Middle frontal gyrus (tissue), 1 donor: ENCODE measurements at regions not wholly inside any gene's neighbourhood (a gene's known extent, or its start where the extent isn't known, plus 50 kb on each side); places are given as distances from the start of the nearest gene placed in this dataset.
"Not testable (repeated sequence)": the region's sequence is repeated elsewhere in the genome, so short reads cannot be mapped to it uniquely, and the experiment has no call there.

Source experiments
- DNase-seq: peaks from one replicate; pipeline ENCODE4 v3.0.0-alpha.2; 2015; ENCODE audit warnings: low spot score; ENCODE audit errors: extremely low spot score

DNA sequence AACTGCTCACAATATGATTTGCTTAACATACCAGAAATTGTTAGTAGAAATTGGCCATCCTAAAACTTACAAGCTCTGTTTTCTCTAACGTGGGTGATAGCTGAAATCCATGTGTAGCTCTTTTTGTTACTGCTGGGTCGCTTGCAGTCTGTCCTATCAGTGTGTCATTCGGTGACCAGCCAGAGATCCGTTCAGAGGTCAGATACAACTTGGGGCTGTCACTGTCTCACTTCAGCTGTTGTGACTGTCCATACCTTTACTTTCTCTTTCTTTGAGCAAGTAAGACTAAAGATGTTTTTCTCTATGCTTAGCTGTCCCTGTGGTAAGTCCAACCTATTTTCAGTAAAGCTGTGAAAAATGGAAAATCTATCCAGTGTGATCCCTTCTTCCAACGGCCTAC, 282.9 kb upstream of the KCNH7 start:
- DNase-seq = no peak

DNA sequence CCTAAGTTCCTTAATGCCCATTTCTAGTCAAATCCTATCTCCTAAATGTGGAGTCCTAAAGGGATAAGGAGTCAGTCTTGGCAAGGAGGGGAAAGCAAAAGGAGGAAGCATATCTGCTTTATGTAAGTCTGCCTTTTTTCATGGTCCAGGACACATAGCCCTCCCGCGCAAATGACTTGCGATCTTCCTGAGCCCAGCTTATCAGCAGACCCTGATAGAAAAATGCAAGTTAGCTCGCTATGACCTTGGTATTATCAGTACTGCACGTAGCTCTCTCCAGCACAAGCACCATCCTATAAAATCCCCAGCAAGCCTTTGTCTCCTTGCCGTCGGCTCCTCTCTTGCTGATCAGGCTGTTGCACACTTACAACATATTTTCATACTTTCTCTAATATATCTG, 281.4 kb upstream of the KCNH7 start:
- no peak for DNase-seq

GRCh38 chr2:163086940-163087339, 248.4 kb upstream of the KCNH7 start:
- DNase-seq = no peak

GRCh38 chr2:163085366-163086024, 246.9 kb upstream of the KCNH7 start:
- not testable (repeated sequence) for DNase-seq

GRCh38 chr2:163081754-163082153, 243.2 kb upstream of the KCNH7 start:
- no peak for DNase-seq

GRCh38 chr2:163077241-163077640, 238.7 kb upstream of the KCNH7 start:
- DNase-seq = no peak

DNA sequence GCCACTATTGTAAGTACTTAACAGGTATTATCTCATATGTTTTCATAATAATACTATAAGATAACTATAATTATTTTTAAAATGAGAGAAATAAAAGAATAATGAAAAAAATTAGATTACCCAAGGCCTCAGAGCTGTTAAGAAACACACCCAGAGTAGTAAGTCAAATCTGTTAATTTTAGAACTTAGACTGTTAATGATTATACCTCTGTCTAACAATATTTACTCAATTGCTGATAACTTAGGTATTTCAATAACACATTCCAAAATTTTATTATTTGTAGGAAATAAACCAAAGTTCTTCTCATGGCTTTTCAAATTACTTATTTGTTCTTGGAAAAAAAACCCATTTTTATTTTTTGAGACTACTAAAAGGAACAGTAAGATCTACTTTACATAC, 227.5 kb upstream of the KCNH7 start:
- no peak for DNase-seq

DNA sequence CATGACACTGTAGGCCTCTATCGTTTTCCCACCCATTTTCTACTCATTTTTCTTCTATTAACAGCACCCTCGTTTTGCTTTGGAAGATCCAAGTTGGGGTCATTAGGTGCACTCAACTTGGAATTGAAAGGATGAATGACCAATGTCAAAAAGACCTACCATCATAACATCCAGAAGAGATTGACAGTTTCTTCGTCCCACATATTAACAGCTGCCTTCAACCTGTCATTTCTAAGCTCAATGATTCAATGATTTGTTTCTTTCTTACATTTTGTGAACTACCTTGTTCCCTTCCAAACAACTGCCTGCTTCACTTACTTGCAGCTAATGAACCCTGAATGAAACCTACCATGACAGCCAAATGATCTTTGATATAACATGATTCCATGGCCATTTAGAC, 224.0 kb upstream of the KCNH7 start:
- DNase-seq = no peak

DNA sequence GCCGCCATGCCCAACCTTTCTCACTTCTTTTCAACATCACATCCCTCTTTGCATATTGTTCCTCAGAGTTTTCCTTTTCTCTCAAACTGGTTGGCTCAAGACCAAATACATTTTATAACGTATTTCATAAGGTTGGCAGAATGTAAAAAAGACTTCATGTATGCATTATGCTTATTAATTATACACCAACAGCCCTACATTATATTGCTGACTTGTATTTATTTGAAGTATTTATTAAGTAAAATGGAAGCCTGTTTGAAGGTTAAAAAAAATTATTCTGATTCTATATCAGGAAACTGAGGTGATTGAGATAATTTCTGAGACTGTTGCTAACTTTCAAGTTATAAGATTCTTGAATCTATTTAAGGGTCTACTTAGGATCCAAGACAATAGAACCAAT, 208.0 kb upstream of the KCNH7 start:
- no peak for DNase-seq

DNA sequence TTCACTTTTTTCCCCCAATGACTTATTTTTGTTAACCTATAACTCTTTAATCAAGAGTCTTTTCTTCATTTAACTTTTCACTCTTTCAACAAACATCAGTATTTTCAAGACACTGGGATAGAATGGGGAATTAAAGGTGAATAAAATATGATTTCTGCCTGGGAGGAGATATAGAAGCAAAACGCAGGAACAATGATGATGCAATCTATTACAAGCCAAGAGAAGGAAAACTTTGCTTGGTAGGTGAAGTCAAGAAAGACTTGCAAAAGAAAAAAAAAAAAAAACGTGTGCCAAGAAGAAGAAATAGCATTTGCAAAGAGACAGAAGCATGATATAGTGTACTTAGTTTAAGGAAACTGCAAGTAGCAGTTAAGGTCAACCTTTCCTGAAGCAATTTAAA, 207.3 kb upstream of the KCNH7 start:
- no peak for DNase-seq

- no peak for DNase-seq
Measured at GRCh38 chr2:163044114-163044513, 205.5 kb upstream of the KCNH7 start.

DNA sequence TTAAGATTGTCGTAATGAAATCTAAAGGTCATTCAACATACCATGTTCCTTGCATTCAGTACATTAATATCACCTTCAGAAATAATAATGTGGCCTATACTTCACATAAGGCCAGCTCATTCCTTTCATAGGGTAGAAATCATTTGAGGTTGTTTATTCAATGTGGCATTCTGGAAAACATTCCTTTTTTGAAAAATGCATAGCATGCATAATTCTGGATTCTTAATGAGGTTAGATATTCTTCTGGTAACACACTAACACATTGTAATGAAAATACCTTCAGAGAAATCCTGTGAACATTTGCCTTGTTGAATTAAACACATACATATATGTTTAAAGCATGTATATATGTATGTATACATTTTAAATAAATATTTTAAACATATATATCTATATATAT, 204.6 kb upstream of the KCNH7 start:
- DNase-seq = no peak

GRCh38 chr2:163039266-163039665, 200.7 kb upstream of the KCNH7 start:
- DNase-seq = no peak

DNA sequence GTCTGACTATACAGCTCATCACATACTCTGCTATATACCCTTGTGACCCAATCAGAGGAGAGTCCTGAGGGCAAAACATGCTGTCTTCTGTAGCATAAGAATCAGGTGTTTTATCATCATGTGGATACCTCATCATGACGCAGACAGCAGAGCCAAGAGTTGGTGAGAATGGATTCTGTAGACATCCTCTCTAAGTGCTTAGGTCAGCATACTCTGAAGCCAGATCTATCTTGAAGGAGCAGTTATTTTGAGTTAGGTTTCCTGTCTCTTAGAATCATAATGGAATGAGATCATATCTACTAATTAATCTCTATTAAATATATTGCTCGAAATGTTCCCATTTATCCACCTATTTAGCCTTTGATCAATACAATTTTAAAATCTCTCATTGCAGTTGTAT, 190.2 kb upstream of the KCNH7 start:
- DNase-seq = no peak

DNA sequence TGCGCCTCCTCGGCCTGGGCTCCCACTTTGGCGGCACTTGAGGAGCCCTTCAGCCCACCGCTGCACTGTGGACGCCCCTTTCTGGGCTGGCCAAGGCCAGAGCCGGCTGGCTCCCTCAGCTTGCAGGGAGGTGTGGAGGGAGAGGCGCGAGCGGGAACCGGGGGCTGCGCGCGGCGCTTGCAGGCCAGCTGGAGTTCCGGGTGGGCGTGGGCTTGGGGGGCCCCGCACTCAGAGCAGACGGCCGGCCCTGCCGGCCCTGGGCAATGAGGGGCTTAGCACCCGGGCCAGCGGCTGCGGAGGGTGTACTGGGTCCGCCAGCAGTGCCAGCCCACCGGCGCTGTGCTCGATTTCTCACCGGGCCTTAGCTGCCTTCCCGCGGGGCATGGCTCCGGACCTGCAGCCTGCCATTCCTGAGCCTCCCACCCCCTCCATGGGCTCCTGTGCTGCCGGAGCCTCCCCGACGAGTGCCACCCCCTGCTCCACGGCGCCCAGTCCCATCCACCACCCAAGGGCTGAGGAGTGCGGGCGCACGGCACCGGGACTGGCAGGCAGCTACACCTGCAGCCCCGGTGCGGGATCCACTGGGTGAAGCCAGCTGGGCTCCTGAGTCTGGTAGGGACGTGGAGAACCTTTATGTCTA, 187.7 kb upstream of the KCNH7 start:
- DNase-seq = not testable (repeated sequence)

DNA sequence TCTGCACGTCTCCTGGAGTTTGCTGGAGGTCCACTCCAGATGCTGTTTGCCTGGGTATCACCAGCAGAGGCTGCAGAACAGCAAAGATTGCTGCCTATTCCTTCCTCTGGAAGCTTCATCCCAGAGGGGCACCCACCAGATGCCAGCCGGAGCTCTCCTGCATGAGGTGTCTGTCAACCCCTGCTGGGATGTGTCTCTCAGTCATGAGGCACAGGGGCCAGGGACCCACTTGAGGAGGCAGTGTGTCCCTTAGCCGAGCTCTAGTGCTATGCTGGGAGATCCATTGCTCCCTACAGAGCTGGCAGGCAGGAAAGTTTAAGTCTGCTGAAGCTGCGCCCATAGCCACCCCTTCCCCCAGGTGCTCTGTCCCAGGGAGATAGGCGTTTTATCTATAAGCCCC, 178.3 kb upstream of the KCNH7 start:
- not testable (repeated sequence) for DNase-seq

DNA sequence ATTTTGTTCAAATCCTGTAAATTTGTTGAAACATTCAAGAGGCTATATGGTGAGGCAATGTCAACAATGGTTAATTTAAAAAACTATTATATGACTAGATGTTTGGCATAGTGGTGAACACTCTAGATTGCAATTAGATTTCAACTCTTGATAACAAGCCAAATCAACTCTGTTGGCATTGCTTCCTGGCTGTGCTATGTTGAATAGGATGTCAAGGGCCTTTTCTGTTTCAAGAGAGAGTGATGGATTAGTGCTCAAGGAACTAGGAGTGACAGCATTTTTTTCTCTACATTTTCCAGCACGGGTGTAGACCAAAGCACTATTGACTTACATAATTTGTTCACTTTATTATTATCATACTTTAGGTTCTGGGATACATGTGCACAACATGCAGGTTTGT, 172.4 kb upstream of the KCNH7 start:
- DNase-seq = no peak

- DNase-seq = no peak
Measured at GRCh38 chr2:163008642-163009041, 170.1 kb upstream of the KCNH7 start.

DNA sequence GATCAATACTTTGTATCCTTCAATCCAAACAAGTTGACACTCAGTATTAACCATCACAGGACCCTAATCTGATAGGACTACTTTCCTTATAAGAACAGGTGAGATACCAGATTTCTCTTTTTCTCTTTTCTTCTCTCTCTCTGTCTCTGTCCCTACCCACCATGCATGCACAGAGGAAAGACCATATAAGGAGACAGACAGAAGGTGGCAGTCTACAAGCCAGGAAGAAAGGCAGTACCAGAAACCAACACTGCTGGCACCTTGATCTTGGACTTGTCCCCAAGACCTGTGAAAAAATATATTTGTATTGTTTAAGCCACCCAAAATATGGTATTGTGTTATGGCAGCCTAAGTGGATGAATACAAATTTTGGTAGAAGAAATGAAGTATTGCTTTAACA, 156.2 kb upstream of the KCNH7 start:
- no peak for DNase-seq

DNA sequence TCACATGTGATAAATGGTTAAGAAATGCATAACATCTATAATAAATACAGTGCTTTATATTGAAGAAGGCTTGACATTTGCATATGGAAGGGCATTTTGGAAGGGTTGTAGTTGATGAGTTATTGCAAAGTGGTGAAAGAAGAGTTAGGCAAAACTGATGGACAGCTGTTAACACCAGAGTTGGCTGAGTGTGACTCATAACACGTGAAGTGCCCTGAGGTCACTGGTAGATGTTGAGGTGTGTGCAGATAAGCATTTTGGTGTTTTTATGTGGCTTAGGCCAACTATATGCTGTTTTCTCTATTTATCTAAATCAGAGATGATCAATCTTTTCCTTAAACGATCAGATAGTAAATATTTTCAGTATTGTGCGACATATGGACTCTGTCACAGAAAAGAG, 154.3 kb upstream of the KCNH7 start:
- no peak for DNase-seq

DNA sequence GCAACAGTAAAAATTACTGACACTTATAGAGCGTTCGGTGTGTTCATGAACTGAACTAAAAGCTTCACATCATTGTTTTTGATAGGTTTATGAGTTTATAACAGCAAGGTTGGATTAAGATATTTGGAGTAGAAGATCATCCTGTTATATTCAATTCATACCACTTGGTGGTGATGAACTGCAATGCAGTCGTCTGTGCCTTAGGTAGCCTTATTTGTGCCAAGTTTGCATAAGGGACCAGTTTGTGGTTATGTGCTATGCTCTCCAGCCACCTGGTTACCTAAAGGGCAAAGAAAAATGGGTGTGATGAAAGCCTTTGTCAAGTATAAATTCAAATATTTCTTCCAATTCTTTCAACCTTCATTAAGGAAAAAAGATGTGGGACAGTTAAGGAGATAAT, 150.9 kb upstream of the KCNH7 start:
- no peak for DNase-seq

- no peak for DNase-seq
Measured at GRCh38 chr2:162974771-162975170, 136.2 kb upstream of the KCNH7 start.

DNA sequence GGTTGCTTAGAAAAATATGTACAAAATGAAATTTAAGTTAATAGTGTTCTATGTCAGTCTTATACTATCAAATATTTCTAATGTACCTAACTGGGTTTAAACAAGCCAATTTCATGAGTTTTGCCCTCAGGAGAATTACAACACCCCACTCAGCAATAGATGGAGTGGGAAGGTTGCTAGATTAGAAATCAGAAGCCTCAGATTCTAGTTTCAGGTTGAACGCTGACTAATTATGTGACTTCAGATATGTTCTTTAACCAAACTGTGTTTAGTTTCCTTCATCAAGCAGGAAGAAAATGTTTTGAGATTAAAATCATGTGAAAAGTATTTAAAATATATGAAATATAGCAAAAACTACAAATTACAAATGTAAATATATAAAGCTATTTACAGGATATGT, 133.8 kb upstream of the KCNH7 start:
- no peak for DNase-seq
